Esophagus muscularis mucosa (tissue), 4 donors: ENCODE measurements at regions not wholly inside any gene's neighbourhood (a gene's known extent, or its start where the extent isn't known, plus 50 kb on each side); places are given as distances from the start of the nearest gene placed in this dataset.

Source experiments
- DNase-seq: peaks from one replicate; pipeline ENCODE4 v3.0.0-alpha.2; 2017; ENCODE audit errors: extremely low spot score
- H3K27ac ChIP-seq, 4 donors: fragments of 200-600 bp; sonication (generic); replicated peaks in 1 of 4; 1 replicate in 3 of 4; 2 replicates in 1 of 4; pipeline ENCODE4 v1.5.1; 2016 to 2019; ENCODE audit warnings: mild to moderate bottlenecking in 1 of 4
- H3K27me3 ChIP-seq, 4 donors: fragments of 200-600 bp; sonication (generic); one replicate each; pipeline versions ENCODE4 v1.5.1 to v1.6.0; 2016 to 2019
- H3K36me3 ChIP-seq, 4 donors: fragments of 200-600 bp; sonication (generic); one replicate each; pipeline ENCODE4 v1.5.1; 2016 to 2019
- H3K4me1 ChIP-seq, 4 donors: fragments of 200-600 bp; sonication (generic); one replicate each; pipeline ENCODE4 v1.5.1; 2016 to 2019
- H3K4me3 ChIP-seq, 4 donors: fragments of 200-600 bp; sonication (generic); 1 replicate in 2 of 4; 2 replicates in 2 of 4; pipeline ENCODE4 v1.5.1; 2016 to 2019; ENCODE audit warnings: mild to moderate bottlenecking in 4 of 4, moderate library complexity in 1 of 4
- H3K9me3 ChIP-seq, 4 donors: fragments of 200-600 bp; sonication (generic); 1 replicate in 3 of 4; 2 replicates in 1 of 4; pipeline ENCODE4 v1.5.1; 2016 to 2019
- CTCF ChIP-seq, 3 experiments: fragments of 200-600 bp in 2 of 3; fragments of 450-650 bp in 1 of 3; sonication (generic) in 2 of 3; IDR thresholded peaks; one replicate each; pipeline ENCODE4 v1.5.1; 2017 to 2019; ENCODE audit warnings: antibody characterized with exemption in 3 of 3, mild to moderate bottlenecking in 2 of 3, moderate library complexity in 1 of 3
- EP300 ChIP-seq: sonication (generic); formaldehyde crosslinking; IDR thresholded peaks from one replicate; pipeline ENCODE4 v1.6.1; 2017; ENCODE audit warnings: antibody characterized with exemption
- POLR2A ChIP-seq: fragments of 450-650 bp; IDR thresholded peaks from one replicate; pipeline ENCODE4 v1.6.1; 2017; ENCODE audit warnings: antibody characterized with exemption, moderate library complexity, mild to moderate bottlenecking, low read depth
- POLR2AphosphoS5 ChIP-seq, 2 donors: sonication (generic); formaldehyde crosslinking; IDR thresholded peaks; one replicate each; pipeline ENCODE4 v1.6.1; 2017; ENCODE audit warnings: antibody characterized with exemption in 2 of 2
- WGBS: methylation state at CpG from one replicate; pipeline ENCODE4 v1.1.5; 2018; 5-methylcytosine and 5-hydroxymethylcytosine counted together
- intact Hi-C: fragments of 100-400 bp; cut with DNase I; formaldehyde crosslinking; loops from one replicate; pipeline ENCODE4 v1.15.1; 2023

GRCh38 chr16:86373276-86373901 is 136.9 kb upstream of the FOXF1 start:
- Histone ChIP-seq H3K27ac (no peak overlapping the region), H3K4me1 (no peaks in the 10 kb centered on the region), H3K4me3 (no peak overlapping the region), H3K9me3 (peaks cover 0 to 6% (median 0%) of the 10 kb centered on the region in 4 donors), H3K36me3 (no peaks in the 10 kb centered on the region), H3K27me3 (no peaks in the 10 kb centered on the region)
- no peak for DNase-seq
- intact Hi-C loops: no loop called here
- TF ChIP-seq POLR2A (no peak), EP300 (no peak), CTCF (IDR thresholded peaks at IDR 0.05) (no peak)
- WGBS: 83% methylated on average over 15 of the region's 16 CpGs

- Histone ChIP-seq H3K4me1 (no peaks in the 10 kb centered on the region), H3K36me3 (no peaks in the 10 kb centered on the region), H3K27ac (no peak overlapping the region), H3K4me3 (no peak overlapping the region), H3K27me3 (no peaks in the 10 kb centered on the region), H3K9me3 (peaks cover 0 to 6% (median 0%) of the 10 kb centered on the region in 4 donors)
- intact Hi-C loops: no loop called here
- DNase-seq: no peak
- TF ChIP-seq CTCF (IDR thresholded peaks at IDR 0.05) (no peak), POLR2AphosphoS5 (IDR thresholded peaks at IDR 0.05) (no peak), POLR2A (no peak), EP300 (no peak)
- 79% methylated on average over 6 of the region's 6 CpGs for WGBS
Observed at GRCh38 chr16:86374603-86375130, 135.7 kb upstream of the FOXF1 start.

- intact Hi-C loops: no loop called here
- H3K4me3 ChIP-seq: no peak overlapping the region
- H3K9me3 ChIP-seq: peaks cover 0 to 6% (median 0%) of the 10 kb centered on the region in 4 donors
- no peaks in the 10 kb centered on the region for H3K36me3 ChIP-seq
- TF ChIP-seq CTCF (IDR thresholded peaks at IDR 0.05) (no peak), POLR2AphosphoS5 (IDR thresholded peaks at IDR 0.05) (no peak), POLR2A (no peak), EP300 (no peak)
- DNase-seq: no peak
- no peaks in the 10 kb centered on the region for H3K4me1 ChIP-seq
- no peaks in the 10 kb centered on the region for H3K27me3 ChIP-seq
- H3K27ac ChIP-seq: no peak overlapping the region
- WGBS: 71% methylated on average over 5 of the region's 5 CpGs
Observed at GRCh38 chr16:86375364-86375763, 135.0 kb upstream of the FOXF1 start.

GRCh38 chr16:86375851-86376250 is 134.5 kb upstream of the FOXF1 start:
- TF ChIP-seq POLR2A (no peak), CTCF (IDR thresholded peaks at IDR 0.05) (no peak), POLR2AphosphoS5 (IDR thresholded peaks at IDR 0.05) (no peak), EP300 (no peak)
- WGBS: 77% methylated on average over 9 of the region's 9 CpGs
- Histone ChIP-seq H3K4me3 (no peak overlapping the region), H3K36me3 (no peaks in the 10 kb centered on the region), H3K27ac (no peak overlapping the region), H3K4me1 (no peaks in the 10 kb centered on the region), H3K9me3 (peaks cover 0 to 6% (median 0%) of the 10 kb centered on the region in 4 donors), H3K27me3 (no peaks in the 10 kb centered on the region)
- no peak for DNase-seq
- intact Hi-C loops: no loop called here

- intact Hi-C loops: no loop called here
- peaks cover 0 to 6% (median 0%) of the 10 kb centered on the region in 4 donors for H3K9me3 ChIP-seq
- no peaks in the 10 kb centered on the region for H3K36me3 ChIP-seq
Observed at GRCh38 chr16:86376837-86377236, 133.5 kb upstream of the FOXF1 start.

More at GRCh38 chr16:86376837-86377236, 133.5 kb upstream of the FOXF1 start:
- H3K27ac ChIP-seq: no peak overlapping the region
- no peaks in the 10 kb centered on the region for H3K4me1 ChIP-seq
- TF ChIP-seq CTCF (IDR thresholded peaks at IDR 0.05) (no peak), POLR2A (no peak), POLR2AphosphoS5 (IDR thresholded peaks at IDR 0.05) (no peak), EP300 (no peak)
- DNase-seq: no peak
- no peaks in the 10 kb centered on the region for H3K27me3 ChIP-seq
- WGBS: 79% methylated on average over 4 of the region's 4 CpGs
- no peak overlapping the region for H3K4me3 ChIP-seq
